KMS-11 (cell line): ENCODE measurements at regions not wholly inside any gene's neighbourhood (a gene's known extent, or its start where the extent isn't known, plus 50 kb on each side); places are given as distances from the start of the nearest gene placed in this dataset.
A peak's percentile ranks its signal among the peaks of the same experiment; 100 is the strongest.

ENCODE experiments used
- H2AFZ ChIP-seq: fragments of 200-600 bp; sonication (generic); 2 replicates; pipeline ENCODE4 v1.6.1; 2016; ENCODE audit warnings: antibody characterized with exemption, mixed run types, low read depth
- H3K27ac ChIP-seq: fragments of 200-600 bp; sonication (generic); 2 replicates; pipeline ENCODE4 v1.6.1; 2016; ENCODE audit warnings: mild to moderate bottlenecking, mixed run types
- H3K27me3 ChIP-seq: fragments of 200-600 bp; sonication (generic); 2 replicates; pipeline ENCODE4 v1.6.1; 2017; ENCODE audit warnings: mild to moderate bottlenecking, low read depth, mixed run types, moderate library complexity; ENCODE audit not compliant: insufficient read depth
- H3K36me3 ChIP-seq: fragments of 200-600 bp; sonication (generic); 2 replicates; pipeline ENCODE4 v1.6.1; 2017; ENCODE audit warnings: mild to moderate bottlenecking, mixed run types; ENCODE audit not compliant: insufficient read depth
- H3K4me1 ChIP-seq: fragments of 200-600 bp; sonication (generic); 2 replicates; pipeline ENCODE4 v1.6.1; 2016; ENCODE audit warnings: mild to moderate bottlenecking, low read depth, mixed run types; ENCODE audit not compliant: poor library complexity, severe bottlenecking
- H3K4me2 ChIP-seq: fragments of 200-600 bp; sonication (generic); 2 replicates; pipeline ENCODE4 v1.7.0; 2016; ENCODE audit warnings: mild to moderate bottlenecking, mixed run types
- H3K4me3 ChIP-seq: fragments of 200-600 bp; sonication (generic); IDR thresholded peaks from 2 replicates; pipeline ENCODE4 v1.6.1; 2017; ENCODE audit warnings: low read depth, low read length, mixed read lengths; ENCODE audit not compliant: insufficient read depth
- H3K79me2 ChIP-seq: fragments of 200-600 bp; sonication (generic); 2 replicates; pipeline ENCODE4 v1.6.1; 2016; ENCODE audit warnings: low read depth, mixed run types; ENCODE audit not compliant: insufficient read depth
- H3K9ac ChIP-seq: fragments of 200-600 bp; sonication (generic); 2 replicates; pipeline ENCODE4 v1.6.1; 2016; ENCODE audit warnings: mild to moderate bottlenecking, mixed run types
- H4K20me1 ChIP-seq: fragments of 200-600 bp; sonication (generic); 2 replicates; pipeline ENCODE4 v1.6.1; 2016; ENCODE audit warnings: mild to moderate bottlenecking, mixed run types; ENCODE audit not compliant: insufficient read depth
- CTCF ChIP-seq: fragments of 200-600 bp; sonication (generic); conservative IDR thresholded peaks from 2 replicates; pipeline ENCODE4 v1.6.1; 2017; ENCODE audit warnings: low read depth, mild to moderate bottlenecking, antibody characterized with exemption, low read length, moderate library complexity, mixed read lengths

- no peak overlapping the region for H2AFZ ChIP-seq
- H3K9ac ChIP-seq, result no peak overlapping the region
- no peak overlapping the region for H3K27ac ChIP-seq
- peaks cover 23% of the 10 kb centered on the region for H3K4me1 ChIP-seq
- H4K20me1 ChIP-seq, result 0 out of 2 replicates have a peak, but pooled peaks cover 4% of the 10 kb centered on the region
- H3K4me2 ChIP-seq, result peak overlapping the region; percentile 50; the same call in 1 of the 2 replicates
- TF ChIP-seq CTCF, result no peak
- no peak overlapping the region for H3K4me3 ChIP-seq
- peaks cover 11% of the 10 kb centered on the region; the same call in 1 of the 2 replicates for H3K27me3 ChIP-seq
- no peaks in the 10 kb centered on the region for H3K36me3 ChIP-seq
- H3K79me2 ChIP-seq, result no peaks in the 10 kb centered on the region
Measured at GRCh38 chr17:21532763-21533385, 156.7 kb downstream of the KCNJ12 start.

- H3K36me3 ChIP-seq, result no peaks in the 10 kb centered on the region
- no peak overlapping the region for H3K9ac ChIP-seq
- peaks cover 8% of the 10 kb centered on the region; the same call in 1 of the 2 replicates for H3K27me3 ChIP-seq
- H3K79me2 ChIP-seq, result no peaks in the 10 kb centered on the region
- no peak for TF ChIP-seq CTCF
- H3K27ac ChIP-seq, result no peak overlapping the region
- no peak overlapping the region for H2AFZ ChIP-seq
- H3K4me3 ChIP-seq, result no peak overlapping the region
- H4K20me1 ChIP-seq, result 0 out of 2 replicates have a peak, but pooled peaks cover 4% of the 10 kb centered on the region
- peaks cover 23% of the 10 kb centered on the region for H3K4me1 ChIP-seq
- no peak overlapping the region for H3K4me2 ChIP-seq
Measured at GRCh38 chr17:21535686-21536375, 156.5 kb upstream of the KCNJ18 start.

- H4K20me1 ChIP-seq, result 0 out of 2 replicates have a peak, but pooled peaks cover 4% of the 10 kb centered on the region
- no peak for TF ChIP-seq CTCF
- H3K36me3 ChIP-seq, result no peaks in the 10 kb centered on the region
Measured at GRCh38 chr17:21537302-21537701, 155.0 kb upstream of the KCNJ18 start.

GRCh38 chr17:21538615-21539014 lies 153.7 kb upstream of the KCNJ18 start:
- no peaks in the 10 kb centered on the region for H3K36me3 ChIP-seq

More at GRCh38 chr17:21537302-21537701, 155.0 kb upstream of the KCNJ18 start:
- Histone ChIP-seq H3K4me1 (peaks cover 21% of the 10 kb centered on the region), H3K27ac (no peak overlapping the region), H3K27me3 (peaks cover 4% of the 10 kb centered on the region; the same call in 1 of the 2 replicates), H3K79me2 (no peaks in the 10 kb centered on the region), H3K4me3 (no peak overlapping the region), H3K9ac (no peak overlapping the region), H2AFZ (no peak overlapping the region), H3K4me2 (no peak overlapping the region)

More at GRCh38 chr17:21538615-21539014, 153.7 kb upstream of the KCNJ18 start:
- H4K20me1 ChIP-seq, result 0 out of 2 replicates have a peak, but pooled peaks cover under 1% of the 10 kb centered on the region
- H3K4me1 ChIP-seq, result peaks cover 8% of the 10 kb centered on the region
- no peak overlapping the region for H3K4me3 ChIP-seq
- no peak overlapping the region for H3K4me2 ChIP-seq
- H3K27ac ChIP-seq, result no peak overlapping the region
- H3K79me2 ChIP-seq, result no peaks in the 10 kb centered on the region
- no peak overlapping the region for H2AFZ ChIP-seq
- no peak for TF ChIP-seq CTCF
- no peak overlapping the region for H3K9ac ChIP-seq
- H3K27me3 ChIP-seq, result 0 out of 2 replicates have a peak, but pooled peaks cover 4% of the 10 kb centered on the region
